Glomerular visceral epithelial cell (primary cell): ENCODE measurements at regions not wholly inside any gene's neighbourhood (a gene's known extent, or its start where the extent isn't known, plus 50 kb on each side); places are given as distances from the start of the nearest gene placed in this dataset.
"Not testable (repeated sequence)": the region's sequence is repeated elsewhere in the genome, so short reads cannot be mapped to it uniquely, and the experiment has no call there.

Experiments used
- DNase-seq: peaks from one replicate; pipeline ENCODE4 v3.0.0-alpha.2; 2016; ENCODE audit errors: extremely low spot score

DNA sequence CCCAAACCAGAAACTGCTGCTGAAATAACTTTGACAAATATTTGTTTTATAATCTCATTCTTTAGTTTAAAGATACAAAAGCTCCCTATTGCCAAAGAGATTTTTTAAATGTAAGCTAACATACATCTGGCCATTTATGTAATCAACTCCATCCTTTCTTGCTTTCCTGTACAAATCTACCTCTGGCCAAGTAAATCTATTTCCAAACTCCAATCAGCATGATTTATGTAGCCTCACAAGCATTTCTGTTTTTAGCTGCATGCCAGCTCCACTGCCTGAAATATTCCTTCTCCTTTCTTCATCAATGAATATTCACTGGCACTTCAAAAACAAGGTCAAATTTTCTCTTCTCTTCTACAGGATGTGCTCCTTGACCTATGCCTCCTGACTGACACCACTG is 80.0 kb downstream of the SHOX2 start:
- no peak for DNase-seq

DNA sequence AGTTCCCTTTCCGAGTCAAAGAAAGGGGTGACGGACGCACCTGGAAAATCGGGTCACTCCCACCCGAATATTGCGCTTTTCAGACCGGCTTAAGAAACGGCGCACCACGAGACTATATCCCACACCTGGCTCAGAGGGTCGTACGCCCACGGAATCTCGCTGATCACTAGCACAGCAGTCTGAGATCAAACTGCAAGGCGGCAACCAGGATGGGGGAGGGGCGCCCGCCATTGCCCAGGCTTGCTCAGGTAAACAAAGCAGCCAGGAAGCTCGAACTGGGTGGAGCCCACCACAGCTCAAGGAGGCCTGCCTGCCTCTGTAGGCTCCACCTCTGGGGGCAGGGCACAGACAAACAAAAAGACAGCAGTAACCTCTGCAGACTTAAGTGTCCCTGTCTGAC is 86.3 kb downstream of the SHOX2 start:
- not testable (repeated sequence) for DNase-seq

DNA sequence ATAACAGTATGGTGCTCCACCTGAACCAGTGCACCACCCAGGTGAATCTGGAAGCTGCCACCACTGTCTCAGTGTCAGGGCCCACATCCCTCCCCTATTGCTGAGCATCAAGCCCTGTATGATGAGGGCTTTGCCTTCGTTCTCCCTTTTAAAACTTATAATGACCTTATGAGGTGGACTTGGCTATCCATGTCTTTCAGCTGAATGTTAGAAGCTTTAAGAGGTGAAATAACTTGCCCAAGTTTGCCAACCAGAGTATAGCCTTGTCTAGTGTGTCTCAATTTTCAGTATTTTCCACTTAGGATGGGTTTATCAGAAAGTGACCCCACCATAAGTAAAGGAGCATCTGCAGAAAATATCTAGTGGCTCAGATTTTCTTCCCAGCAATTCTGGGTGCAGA is 87.8 kb downstream of the SHOX2 start:
- DNase-seq, result no peak

DNA sequence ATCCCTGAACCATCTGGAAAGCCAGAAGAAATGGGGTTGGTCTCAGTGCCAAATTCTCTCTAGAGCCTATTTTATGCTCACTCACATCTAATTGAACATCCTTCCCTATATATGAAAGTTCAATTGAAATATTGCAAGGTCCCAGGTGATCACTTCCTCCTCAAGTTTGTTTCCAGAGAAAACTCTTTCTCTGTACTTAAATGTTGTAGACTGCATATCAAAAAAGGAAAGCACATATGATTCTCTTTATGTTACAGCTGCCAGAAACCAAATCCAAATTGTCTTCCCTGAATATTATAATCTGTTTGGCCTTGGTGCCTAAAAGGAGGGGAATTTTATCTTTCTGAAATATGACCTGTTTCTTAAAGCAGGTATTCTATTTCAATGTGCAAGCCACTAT is 93.3 kb downstream of the SHOX2 start:
- DNase-seq, result no peak

DNA sequence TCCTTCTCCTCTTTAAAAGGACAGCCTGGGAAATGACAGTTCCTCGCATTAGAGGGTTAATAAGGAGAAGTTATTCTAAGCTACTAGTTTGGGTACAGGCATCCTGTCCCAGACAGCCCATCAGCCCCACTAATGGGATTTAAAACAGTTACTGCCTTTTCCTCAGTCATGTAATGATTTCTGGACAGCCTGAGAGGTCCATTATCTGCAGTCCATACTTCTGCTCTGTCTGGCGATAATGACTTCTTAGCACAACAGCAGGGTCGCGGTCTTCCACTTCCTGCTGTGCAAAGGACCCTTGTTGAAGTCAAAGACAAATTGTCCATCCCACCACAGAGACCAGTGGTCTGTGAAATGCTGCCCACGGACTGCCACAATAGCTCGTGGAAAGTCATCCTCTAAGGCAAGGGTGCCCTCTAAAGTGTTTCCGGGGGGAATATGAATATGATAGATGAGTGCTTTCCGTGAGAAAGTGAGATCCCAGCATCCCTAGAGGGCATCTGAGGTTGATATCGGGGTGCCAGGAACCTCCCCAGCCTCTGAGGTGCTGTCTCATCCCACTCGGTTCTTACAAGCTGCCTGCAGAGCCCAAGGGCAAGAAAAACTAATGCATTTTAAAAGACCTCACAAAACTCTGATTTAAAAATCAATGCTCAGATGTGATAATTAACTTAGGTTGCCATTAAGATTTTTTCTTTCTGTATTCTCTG is 100.7 kb downstream of the SHOX2 start:
- DNase-seq, result no peak

DNA sequence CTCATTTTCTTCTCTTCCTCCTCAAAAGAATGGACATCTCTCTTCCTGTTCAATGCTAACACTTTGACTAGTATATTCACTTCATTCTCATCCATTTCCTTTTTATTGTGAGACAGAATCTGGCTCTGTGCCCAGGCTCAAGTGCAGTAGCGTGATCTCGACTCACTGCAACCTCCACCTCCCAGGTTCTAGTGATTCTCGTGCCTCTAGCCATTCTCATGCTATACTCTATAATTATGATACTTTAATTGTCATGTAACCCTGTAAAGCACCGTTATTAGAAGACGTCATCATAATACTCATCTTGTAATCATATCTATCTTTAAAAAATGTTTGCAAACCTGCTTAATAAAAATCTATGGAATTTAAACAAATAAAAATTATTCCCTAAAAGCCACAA is 107.0 kb downstream of the SHOX2 start:
- DNase-seq, result peak; percentile 1

DNA sequence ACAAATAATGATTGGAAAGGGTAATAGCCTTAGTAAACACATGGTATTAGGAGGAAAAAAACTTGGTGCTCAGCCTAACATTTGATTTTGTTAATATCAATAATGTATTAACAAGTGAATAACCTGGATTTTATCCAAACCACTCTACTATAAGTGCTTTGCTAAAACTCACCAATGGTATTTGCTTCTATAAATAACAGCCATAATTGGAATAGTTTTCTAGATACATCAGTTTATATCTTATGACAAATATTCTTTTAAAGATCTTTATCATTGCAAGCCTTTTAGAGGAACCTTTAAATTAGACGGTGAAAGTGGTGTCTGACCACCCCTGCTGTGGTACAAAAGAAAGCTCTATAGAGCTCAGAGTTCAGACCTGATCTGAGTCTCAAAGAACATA is 123.9 kb downstream of the SHOX2 start:
- no peak for DNase-seq

DNA sequence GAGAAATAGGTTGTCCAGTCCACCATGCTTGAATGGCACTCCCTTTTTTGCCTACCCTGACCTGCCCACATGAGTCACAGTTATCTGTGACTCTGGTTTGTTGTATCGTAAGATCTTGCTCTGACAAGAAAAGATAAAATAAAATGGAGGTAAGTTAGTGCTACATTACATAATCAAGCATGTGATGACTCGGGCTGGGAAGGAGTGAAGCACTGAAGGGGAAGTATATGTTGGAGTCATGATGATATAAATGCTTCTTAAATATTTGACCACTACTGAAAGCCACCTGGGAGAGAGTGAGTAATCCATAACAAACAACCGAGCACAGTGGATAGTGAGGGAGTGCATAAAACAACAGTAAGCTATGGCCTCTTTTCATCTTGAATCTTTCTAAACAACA is 124.4 kb downstream of the SHOX2 start:
- peak; percentile 17 for DNase-seq

DNA sequence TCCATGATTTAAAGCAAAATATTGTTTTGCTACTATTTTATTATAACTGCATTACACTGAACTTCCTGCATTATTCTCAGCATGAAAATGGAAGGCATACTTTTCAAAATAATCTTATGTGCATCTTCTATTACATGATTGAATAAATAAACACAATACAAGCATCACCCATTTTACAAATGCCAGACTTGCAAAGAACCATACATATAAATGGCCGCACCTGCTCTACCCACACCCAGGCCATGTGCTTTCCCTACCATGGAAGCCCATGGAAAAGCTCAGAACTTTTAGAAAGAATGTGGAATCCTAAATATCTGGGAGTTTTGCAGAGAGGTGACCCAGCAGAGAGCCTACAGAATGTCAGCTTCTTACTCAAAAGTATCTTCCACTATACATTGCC is 127.2 kb downstream of the SHOX2 start:
- DNase-seq, result no peak

DNA sequence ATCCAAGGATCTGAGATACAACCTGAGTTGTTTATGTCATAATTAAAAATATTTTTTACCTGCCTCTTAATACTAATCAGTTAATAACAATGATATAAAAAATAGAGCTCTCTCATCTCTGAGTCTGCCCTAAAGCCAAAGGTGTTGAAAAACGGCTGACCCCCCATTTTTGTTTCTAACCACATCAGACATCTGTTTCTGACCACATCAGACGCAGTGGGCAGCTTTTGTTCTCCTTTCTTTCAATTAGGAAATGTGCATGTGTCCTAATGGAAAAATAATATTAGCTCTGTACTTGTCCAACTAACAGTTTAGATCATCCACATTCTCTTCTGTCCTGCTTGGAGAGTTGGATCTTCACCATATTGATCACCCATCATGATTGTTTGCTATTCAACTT is 144.6 kb downstream of the SHOX2 start:
- DNase-seq, result no peak

DNA sequence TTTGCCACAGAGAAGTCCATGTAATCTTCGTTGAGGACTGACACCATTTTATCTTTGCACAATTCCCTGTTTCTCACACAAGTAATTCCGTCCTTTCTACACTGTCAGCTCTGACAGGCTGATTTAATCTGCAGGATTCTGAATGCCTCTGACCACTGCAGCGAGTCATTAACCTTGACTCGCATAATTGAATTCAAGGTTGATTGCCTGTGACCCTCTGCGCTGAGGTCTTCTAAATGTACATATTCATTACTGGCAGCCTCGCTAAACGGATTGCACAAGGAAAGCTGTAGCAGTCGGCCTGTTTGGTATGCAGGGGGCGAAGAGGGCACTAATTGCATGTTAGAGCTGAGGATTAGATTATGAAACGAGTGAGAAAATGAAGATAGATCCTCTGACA is 147.8 kb downstream of the SHOX2 start:
- peak; percentile 20 for DNase-seq

DNA sequence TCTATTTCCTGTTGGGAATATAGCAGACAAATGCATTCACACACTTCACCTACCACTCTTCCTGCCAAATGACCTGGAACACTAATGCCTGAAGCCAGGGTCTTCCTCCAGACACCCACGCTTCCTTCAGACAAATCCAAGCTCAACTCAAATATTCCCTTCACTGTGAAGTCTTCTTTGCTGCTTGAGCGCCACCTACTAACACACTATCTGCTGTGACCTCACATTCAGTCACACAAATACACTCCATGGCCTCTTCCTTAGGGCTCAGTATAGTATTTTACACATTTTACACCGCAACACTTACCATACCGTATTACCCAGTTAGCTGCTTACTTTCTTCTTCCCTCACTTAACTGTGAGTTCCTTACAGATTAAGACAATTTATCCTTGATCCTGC is 149.4 kb downstream of the SHOX2 start:
- DNase-seq, result no peak

DNA sequence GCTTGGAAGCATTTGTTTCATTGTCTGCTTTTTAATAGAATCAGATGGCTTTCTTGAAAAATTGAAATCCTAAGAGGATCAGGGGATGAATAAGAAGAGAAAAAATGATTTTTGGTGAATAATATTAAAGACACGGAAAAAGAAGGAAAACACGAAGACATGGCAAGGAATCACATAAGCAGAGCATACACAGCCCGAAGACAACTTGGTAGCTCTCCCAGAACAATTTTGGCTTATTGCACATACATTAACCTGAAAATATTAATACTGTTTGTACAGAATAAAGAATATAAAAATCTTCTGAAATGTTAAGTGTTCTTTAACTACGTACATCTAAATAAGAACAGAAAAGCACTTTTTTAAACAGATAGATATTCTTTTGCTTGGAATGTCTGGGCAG is 150.0 kb downstream of the SHOX2 start:
- DNase-seq, result no peak

DNA sequence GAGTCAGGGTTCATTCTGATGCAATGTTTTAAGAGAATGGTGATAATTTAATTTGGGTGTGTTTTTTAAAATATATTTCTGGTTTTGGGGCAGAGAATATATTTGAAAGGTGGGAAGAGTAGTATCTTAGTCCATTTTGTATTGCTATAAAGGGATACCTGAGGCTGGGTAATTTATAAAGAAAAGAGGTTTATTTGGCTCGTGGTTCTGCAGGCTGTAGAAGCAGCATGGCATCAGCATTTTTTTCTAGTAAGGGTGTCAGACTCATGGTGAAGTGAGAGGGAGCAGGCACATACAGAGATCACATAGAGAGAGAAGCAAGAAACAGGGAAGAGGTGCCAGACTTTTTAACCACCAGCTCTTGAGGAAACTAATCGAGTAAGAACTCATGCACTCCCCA is 152.7 kb downstream of the SHOX2 start:
- DNase-seq, result no peak

DNA sequence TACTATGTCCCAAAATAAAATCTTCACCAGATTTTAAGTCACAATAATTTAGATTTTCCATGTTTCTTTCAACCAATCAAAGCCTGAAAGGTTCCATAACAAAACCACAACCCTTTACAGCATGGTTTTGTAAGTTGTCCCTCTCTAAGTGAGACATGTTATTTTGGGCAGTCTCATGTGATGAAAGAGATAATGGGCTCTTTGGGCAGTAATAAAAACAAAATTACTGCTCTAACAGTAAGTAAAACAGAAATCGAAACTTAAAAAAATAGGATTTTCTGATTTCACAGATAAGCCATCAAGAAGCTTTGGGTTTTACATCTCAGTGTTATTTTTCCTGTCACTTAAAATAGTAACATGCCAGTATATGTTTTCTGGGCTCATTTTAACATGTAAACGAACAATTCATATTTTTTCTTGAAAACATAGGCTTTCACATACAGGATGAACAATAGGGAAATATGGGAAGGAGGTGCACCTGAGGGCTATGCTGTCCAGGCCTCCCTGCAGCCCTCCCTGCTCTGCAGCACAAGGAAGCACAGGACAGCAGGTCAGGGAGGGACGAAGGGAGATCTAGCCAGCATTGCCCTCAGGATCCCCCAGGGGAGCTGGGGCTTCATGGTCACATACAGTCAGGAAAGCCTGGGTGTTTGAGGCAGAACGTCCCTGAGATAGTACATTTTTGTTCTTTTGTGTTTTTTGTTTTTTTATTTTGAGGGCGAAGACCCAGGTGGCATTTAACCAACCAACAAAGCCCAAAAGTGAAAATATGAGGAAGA is 157.4 kb downstream of the SHOX2 start:
- DNase-seq, result no peak

DNA sequence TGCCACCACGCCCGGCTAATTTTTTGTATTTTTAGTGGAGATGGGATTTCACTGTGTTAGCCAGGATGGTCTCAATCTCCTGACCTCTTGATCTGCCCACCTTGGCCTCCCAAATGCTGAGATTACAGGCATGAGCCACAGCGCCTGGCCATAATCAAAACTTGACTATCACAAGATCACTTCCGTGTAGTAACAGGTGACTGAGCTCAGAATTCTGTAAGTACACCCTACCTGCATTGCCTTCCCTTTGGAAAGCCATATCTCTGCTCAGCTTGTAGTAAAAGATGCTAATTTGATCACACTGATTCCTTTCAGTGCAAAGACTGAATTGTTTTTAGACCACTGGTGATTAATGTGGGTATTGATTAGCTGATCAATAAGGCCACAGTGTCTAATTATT is 167.1 kb downstream of the SHOX2 start:
- no peak for DNase-seq

DNA sequence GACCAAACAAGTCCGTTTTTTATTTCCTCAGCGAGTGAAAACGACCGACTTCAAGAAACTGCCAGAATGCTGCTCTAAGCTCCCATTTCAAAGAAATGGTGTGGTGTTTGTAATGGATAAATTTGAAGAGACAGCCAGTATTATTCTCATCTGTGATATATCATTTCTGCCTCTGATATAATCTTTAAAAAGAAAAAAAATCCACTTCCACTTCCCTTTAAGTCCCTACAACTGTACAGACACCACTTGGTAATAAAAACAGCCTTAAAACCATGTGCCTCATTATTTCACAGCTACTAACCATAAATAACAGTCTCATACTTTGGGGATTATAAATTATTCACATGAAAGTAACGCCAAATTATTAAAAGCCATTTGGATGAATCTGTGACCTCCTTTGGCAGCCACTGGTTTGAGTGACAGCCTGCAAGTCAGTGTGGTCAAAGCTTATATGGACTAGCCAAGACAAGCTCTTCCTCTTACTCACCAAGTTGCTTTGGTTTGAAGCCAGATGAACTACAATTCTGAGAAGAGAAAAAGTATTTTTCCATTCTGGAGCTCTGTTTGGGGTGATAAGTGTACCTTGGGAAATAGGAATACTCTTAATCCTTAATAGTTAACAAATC is 168.0 kb downstream of the SHOX2 start:
- DNase-seq, result peak; percentile 2

DNA sequence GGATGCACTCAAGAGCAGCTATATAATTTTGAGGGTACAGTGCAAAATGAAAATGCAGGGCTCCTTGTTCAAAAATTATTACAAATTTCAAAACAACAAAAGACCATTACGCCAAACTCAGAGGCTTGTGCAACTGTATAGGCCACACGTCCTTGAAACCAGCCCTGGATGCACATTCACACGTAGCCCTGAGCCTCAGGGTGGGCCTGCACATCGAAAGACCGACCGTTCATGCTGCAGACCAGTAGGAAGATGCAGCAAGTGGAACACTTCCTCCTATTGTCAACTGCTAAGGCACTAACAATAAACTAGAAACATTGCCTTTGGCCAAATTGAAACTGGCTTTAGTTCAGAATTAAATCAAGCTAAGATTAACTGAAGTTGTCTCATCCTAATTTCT is 174.7 kb downstream of the SHOX2 start:
- DNase-seq, result no peak

DNA sequence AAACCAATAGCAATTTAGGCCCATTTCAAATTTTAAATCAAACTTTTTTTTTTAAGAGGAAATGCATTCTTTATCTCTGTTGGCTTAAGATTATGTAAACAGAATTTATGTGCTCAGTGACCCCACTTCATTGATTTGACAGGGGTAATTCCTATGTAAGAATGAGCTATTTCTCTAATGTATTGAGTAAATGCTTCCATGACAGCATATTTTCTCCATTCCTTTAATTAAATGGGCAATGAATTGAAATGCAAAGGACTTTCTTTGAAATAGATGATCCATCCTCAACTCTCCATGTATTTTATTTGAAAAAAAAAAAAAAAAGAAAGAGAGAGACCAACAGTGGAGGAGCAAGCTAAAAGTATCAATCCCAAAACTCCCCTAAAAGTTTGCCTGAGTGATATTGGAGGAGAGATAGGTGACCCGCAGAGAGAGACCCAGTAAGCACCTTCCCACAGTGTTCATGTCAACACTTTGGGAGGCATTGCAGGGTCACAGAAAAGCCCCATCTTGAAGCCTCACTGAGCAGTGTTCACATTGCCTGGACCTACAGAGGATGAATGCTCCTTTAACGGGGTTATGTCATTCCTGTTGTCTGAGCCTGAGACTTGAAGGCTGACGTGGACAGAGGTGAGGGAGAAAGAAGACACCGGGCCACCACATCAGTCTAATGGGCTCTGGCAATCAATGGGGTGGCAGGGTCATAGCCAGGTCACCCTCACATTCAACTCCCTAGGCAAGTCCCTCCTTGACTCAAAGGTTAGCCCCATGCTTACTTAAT is 176.0 kb downstream of the SHOX2 start:
- DNase-seq, result no peak

DNA sequence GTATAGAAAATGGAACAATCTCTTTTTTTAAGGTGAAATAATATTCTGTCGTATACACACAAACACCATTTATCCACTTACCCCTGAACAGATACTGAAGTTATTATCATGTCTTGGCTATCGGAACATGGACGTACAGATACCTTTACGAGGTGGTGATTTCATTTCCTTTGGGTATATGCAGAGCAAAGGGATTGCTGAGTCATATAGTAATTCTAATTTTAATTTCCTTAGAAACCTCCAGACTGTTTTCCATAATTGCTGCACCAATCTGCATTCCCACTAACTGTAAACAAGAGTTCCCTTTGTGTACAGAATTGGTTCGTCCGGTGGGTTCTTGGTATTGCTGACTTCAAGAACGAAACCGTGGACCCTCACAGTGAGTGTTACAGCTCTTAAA is 179.4 kb downstream of the SHOX2 start:
- no peak for DNase-seq

DNA sequence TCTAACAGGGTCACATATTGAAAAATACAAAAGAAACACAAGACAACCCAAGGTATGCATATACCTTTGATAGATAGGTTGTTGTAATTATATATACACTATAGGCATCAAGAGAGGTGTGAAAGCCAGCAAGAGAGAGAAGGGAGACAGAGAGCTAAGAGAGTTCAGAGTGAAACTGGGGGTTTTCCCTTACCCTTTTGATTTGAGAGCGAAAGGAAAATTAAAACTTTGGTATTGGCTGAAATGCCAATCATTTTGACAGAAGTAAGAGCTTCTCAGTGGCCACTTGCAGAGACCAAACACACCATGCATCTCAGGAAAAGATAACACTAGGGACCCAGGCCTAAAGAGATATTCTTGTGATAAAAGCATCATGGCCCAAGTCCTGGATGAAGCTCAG is 183.6 kb downstream of the SHOX2 start:
- no peak for DNase-seq

DNA sequence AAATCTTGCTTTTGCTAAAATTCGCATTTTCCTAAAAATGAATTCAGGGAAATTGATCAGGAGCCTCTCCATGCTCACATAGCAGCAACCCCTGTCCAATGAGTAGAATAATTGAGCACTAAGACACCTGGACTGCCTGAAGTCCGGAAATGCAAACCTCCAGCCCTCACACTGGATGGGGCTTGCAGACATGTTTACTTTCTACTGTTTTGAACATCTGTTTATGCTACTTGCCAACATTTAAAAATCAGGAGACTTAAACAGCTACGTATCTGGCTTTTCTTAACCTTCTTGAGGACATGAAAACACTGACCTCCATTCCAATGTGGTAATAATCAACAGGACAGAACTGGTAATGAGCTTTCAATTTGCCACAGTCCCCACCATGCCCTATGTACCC is 184.4 kb downstream of the SHOX2 start:
- DNase-seq, result no peak
